ENCODE measurements at regions not wholly inside any gene's neighbourhood (a gene's known extent, or its start where the extent isn't known, plus 50 kb on each side); places are given as distances from the start of the nearest gene placed in this dataset.

DNA sequence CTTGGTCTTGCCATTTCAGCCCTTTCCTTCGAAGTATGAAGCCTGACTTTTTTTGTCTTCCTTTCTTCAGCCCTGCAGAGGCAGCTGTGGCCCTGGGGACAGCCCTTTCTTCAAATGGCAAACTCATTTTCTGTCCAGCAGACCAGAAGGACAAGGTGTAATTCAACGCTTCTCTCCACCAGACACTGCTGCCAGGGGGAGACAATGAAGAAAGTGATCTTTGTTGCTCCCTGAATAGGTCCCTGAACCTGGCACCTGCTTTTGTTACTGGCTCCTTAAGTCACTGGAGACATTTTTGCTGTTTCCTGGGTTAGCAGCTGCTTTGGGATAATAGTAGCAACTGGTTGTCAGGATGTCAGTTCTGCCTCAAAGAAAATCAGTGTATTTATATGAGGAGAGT, 50.8 kb upstream of the MACF1 start:
- DNase-seq (no peak), ATAC-seq (no peak)
- intact Hi-C loops (cut with DNase I): no loop called here

DNA sequence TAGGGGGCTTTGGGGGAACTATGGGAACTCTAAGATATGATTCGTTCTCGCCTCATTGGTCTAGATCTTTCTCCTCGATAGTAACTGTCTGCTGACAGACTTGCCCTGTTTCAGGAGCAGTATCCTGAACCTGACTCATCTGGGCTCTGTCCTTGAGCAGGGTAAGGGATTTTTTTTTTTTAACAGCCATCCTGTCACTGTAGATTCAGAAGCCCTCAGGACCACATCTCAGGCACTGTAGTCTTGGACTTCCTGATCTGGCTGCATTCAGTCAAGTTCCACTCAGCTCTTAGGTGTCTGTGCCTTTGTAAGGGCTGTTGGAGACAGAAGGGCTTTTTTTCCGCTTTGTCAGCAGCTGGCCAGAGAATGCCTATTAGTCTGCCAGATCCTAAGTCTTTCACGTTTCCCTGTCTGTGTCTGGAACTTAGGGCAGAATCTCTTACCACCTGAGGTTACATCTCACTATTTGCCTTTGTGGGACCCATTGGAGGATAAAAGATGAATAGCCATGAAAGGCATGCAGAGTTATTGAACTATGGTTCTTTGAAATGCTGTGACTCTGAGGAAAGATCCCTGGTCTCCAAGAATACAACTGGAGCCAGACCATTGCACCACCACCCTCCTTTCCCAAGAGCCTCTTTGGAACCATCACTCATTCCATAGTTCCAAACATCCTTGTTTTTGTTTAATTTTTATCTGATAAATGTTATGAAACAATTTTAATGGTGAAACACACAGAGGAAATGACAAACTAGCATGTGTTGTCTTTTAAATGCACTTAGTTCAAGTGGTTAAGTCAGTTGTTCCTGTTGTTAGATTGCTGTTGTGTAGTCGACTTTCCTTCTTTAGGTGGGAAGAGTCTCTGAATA, 49.7 kb upstream of the MACF1 start:
- DNase-seq (peak; percentile 29), ATAC-seq (peak; percentile 81 to 85)
- intact Hi-C loops (cut with DNase I): no loop called here

All from left cardiac atrium (tissue), 4 donors.